NCI-H1436 treated with DMSO at 0.1 percent for 48 hours (cell line): ENCODE measurements at regions not wholly inside any gene's neighbourhood (a gene's known extent, or its start where the extent isn't known, plus 50 kb on each side); places are given as distances from the start of the nearest gene placed in this dataset.
A peak's percentile ranks its signal among the peaks of the same experiment; 100 is the strongest.
"Not testable (repeated sequence)": the region's sequence is repeated elsewhere in the genome, so short reads cannot be mapped to it uniquely, and the experiment has no call there.

Experiments used
- DNase-seq: peaks from one replicate; lab custom pipeline; 2025; lab: John Stamatoyannopoulos, UW

- DNase-seq = no peak
These were observed 233.5 kb upstream of the ATP5MC3 start for GRCh38 chr2:175414882-175415487.

GRCh38 chr2:175414191-175414881 lies 232.8 kb upstream of the ATP5MC3 start:
- no peak for DNase-seq

- not testable (repeated sequence) for DNase-seq
These were observed 229.4 kb upstream of the ATP5MC3 start for GRCh38 chr2:175410941-175411340.

- DNase-seq = no peak
These were observed 223.3 kb upstream of the ATP5MC3 start for GRCh38 chr2:175404839-175405238.

GRCh38 chr2:175403599-175404221 lies 222.2 kb upstream of the ATP5MC3 start:
- DNase-seq = no peak

- no peak for DNase-seq
These were observed 221.1 kb upstream of the ATP5MC3 start for GRCh38 chr2:175402571-175402970.

- no peak for DNase-seq
These were observed 220.5 kb upstream of the ATP5MC3 start for GRCh38 chr2:175401956-175402469.

GRCh38 chr2:175400975-175401374 lies 219.5 kb upstream of the ATP5MC3 start:
- DNase-seq = no peak

GRCh38 chr2:175399326-175399725 lies 217.8 kb upstream of the ATP5MC3 start:
- DNase-seq = no peak

GRCh38 chr2:175398848-175399247 lies 217.3 kb upstream of the ATP5MC3 start:
- DNase-seq = no peak

- DNase-seq = no peak
These were observed 215.2 kb upstream of the ATP5MC3 start for GRCh38 chr2:175396696-175397095.

GRCh38 chr2:175393851-175394250 lies 212.3 kb upstream of the ATP5MC3 start:
- DNase-seq = no peak

GRCh38 chr2:175383286-175383685 lies 201.8 kb upstream of the ATP5MC3 start:
- no peak for DNase-seq

GRCh38 chr2:175373729-175374128 lies 192.2 kb upstream of the ATP5MC3 start:
- DNase-seq = no peak

GRCh38 chr2:175372704-175373701 lies 191.5 kb upstream of the ATP5MC3 start:
- DNase-seq = no peak

- no peak for DNase-seq
These were observed 189.9 kb upstream of the ATP5MC3 start for GRCh38 chr2:175371378-175371777.

GRCh38 chr2:175366815-175367214 lies 185.3 kb upstream of the ATP5MC3 start:
- DNase-seq = peak; percentile 49

GRCh38 chr2:175363699-175364098 lies 182.2 kb upstream of the ATP5MC3 start:
- DNase-seq = no peak

GRCh38 chr2:175362331-175362730 lies 180.8 kb upstream of the ATP5MC3 start:
- no peak for DNase-seq

- DNase-seq = no peak
These were observed 178.2 kb upstream of the ATP5MC3 start for GRCh38 chr2:175359710-175360109.

- DNase-seq = no peak
These were observed 175.4 kb upstream of the ATP5MC3 start for GRCh38 chr2:175356901-175357300.

GRCh38 chr2:175355246-175355645 lies 173.7 kb upstream of the ATP5MC3 start:
- DNase-seq = no peak
